ENCODE measurements at regions not wholly inside any gene's neighbourhood (a gene's known extent, or its start where the extent isn't known, plus 50 kb on each side); places are given as distances from the start of the nearest gene placed in this dataset.

DNA sequence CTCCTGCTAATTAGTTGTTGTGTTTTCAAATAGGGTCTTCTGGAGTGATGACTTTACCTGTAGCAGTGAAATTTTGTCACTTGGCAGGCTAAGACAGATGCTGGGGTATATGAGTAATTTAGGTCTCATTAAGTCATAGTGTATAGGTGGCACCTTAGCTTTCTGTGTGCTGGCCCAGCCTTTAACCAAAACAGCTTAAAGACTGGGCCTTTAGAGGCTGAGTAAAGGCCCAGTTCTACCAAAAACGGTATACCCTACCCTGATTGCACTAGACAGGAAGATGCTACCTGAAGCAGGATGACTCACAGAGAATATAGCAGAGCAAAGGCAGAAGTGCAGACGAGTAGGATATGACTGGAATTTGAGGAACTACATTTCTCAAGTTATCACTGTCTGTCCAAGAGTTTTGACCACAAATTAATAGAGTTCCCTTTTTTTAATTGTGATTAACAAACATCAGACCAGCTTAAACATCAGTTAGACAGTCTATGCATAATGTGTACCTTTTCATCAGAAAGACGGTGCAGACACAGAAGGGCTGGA is 337.9 kb upstream of the SALL3 start:
- TF ChIP-seq POLR2A (IDR thresholded peaks at IDR 0.05) = no peak
- TF ChIP-seq, protein P1, sequence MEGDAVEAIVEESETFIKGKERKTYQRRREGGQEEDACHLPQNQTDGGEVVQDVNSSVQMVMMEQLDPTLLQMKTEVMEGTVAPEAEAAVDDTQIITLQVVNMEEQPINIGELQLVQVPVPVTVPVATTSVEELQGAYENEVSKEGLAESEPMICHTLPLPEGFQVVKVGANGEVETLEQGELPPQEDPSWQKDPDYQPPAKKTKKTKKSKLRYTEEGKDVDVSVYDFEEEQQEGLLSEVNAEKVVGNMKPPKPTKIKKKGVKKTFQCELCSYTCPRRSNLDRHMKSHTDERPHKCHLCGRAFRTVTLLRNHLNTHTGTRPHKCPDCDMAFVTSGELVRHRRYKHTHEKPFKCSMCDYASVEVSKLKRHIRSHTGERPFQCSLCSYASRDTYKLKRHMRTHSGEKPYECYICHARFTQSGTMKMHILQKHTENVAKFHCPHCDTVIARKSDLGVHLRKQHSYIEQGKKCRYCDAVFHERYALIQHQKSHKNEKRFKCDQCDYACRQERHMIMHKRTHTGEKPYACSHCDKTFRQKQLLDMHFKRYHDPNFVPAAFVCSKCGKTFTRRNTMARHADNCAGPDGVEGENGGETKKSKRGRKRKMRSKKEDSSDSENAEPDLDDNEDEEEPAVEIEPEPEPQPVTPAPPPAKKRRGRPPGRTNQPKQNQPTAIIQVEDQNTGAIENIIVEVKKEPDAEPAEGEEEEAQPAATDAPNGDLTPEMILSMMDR (IDR thresholded peaks at IDR 0.05) = no peak
